Activated CD4-positive, alpha-beta T cell treated with anti-CD3 and anti-CD28 coated beads, Interleukin-2, amount 50 U/mL, for 16 hours (primary cell): ENCODE measurements at regions not wholly inside any gene's neighbourhood (a gene's known extent, or its start where the extent isn't known, plus 50 kb on each side); places are given as distances from the start of the nearest gene placed in this dataset.
A peak's percentile ranks its signal among the peaks of the same experiment; 100 is the strongest.

ENCODE experiments used
- DNase-seq: peaks from one replicate; pipeline ENCODE4 v3.0.0-alpha.2; 2020

- no peak for DNase-seq
Measured at GRCh38 chr4:71251261-71251660, 87.6 kb upstream of the SLC4A4 start.

DNA sequence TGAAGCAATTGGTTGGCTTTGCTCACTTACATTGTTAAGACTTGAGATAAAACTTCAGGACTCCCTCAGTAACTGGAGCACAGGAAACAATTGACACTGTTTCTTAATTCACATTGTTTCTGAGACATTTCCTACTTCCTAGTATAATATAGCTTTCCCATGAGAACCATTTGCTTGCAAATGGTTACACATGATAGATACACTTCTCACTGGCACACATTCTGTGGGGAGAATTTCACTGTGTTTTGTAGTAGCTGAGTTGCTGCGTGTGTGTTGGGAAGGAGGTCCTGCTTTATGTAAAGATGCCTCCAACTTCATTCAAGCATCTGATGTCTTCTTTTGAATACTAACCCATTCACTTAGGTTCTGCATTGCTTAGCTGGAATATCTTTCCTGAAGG is 85.3 kb upstream of the SLC4A4 start:
- no peak for DNase-seq

GRCh38 chr4:71254451-71255012 is 84.3 kb upstream of the SLC4A4 start:
- DNase-seq = no peak

- DNase-seq = no peak
Measured at GRCh38 chr4:71255976-71256375, 82.8 kb upstream of the SLC4A4 start.

DNA sequence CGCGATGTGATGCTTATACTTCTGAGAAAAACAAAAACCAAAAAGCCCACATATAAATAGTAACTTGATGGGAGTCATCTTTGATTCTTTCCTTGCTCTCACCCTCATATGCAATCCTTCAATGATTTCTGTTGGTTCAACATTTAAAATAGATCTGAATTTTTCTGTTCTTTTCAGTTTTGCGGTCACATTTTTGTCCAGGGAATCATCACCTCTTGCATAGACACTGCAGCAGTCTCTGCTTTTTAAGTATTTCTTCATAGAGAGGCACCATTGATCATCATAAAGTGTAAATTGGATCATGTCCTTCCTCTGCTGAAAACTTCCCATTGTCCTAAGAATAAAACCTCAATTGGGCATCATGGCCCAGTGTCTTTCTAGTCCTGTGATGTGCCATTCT is 81.1 kb upstream of the SLC4A4 start:
- no peak for DNase-seq

GRCh38 chr4:71258323-71258722 is 80.5 kb upstream of the SLC4A4 start:
- DNase-seq = no peak

DNA sequence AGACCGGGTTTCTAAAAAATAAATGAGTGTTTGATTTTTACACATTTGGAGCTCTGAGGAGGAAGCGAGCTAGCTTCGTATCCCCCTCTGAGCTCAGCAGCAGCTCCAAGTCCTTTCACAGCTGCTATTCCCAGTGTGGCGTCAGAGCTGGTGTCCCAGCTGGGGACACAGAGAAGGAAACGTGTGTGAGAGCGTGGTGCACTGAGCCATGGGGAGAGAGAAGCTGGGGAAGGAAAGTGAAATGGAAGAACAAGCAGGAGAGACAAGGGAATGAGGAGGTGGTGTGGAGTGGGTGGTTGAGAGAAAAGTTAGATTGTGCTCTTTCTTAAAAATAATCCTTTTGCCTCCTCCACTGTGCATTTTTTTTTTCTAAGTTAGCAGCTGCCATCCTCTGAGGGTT is 79.5 kb upstream of the SLC4A4 start:
- no peak for DNase-seq

DNA sequence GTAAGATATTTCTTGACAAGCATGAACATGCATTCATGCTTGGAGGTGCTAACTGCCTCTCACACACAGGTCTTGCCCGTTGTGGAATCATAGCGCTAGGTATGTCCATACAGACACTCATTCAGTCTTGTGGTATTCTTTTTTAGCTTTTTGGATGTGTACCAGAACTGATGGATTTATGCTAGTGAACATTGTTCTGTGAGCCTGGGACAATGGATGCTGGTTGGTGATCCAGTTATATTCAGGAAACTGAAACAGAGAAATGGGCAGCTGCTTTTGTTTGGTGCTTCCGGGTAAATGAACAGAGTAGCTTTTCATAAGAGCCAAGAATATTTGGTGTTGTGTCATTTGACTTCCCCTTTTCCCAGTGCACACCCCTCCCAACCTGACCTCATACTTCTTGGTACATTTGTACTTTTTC is 78.9 kb upstream of the SLC4A4 start:
- DNase-seq = no peak

DNA sequence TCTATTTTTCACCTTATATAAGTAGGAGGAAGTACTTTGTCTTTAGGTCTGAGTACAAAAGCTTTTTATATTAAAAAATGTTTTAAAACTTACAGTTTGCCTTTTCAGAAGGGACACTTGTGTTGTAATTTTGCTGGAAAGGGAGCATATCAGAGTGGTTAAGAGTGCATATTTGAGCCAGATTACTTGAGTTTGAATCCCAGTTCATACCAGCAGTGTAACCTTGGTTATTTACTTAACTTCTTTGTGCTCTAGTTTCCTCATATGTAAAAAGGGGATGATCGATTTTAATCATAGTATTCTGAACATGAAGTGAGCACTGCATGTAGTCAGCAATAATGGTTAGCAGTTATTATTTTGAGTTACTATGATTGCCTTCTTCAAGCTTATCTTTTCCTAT is 78.3 kb upstream of the SLC4A4 start:
- no peak for DNase-seq

GRCh38 chr4:71261001-71261400 is 77.8 kb upstream of the SLC4A4 start:
- DNase-seq = no peak

- no peak for DNase-seq
Measured at GRCh38 chr4:71261633-71262121, 77.1 kb upstream of the SLC4A4 start.

GRCh38 chr4:71262161-71262560 is 76.7 kb upstream of the SLC4A4 start:
- DNase-seq = no peak

DNA sequence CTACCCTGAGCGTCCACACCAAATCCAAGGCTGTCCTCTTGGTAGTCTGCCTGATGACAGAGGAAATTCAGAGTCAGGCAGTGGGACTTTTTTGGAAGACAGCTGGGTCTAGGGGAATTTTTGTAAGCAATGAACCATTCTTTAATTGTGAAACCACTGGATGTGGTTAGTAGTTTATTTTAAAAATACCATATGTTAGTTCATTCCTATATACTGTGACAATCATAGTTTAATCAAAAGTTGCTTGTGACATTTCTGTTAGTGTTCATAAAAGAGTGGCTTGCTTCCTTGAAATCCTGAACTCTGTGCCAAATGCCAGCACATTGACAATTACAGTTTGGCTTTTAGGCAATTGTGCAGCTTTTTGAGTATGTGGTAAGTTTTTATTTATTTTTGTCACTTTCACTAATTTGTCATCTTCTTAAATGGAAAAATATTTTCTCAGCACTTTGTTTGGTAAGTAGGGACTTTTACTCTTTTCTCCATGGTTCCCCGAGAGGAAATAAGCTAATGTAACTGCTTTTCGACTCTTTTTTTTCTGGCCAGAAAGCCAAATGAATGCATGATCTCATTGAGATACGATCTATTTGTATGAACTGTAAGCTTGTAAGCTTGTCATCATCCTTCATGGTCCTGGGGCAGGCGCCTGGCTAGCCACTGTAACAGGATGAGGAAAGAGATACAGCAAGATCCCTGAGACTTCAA is 72.6 kb upstream of the SLC4A4 start:
- DNase-seq = no peak

GRCh38 chr4:71267244-71267643 is 71.6 kb upstream of the SLC4A4 start:
- DNase-seq = no peak

DNA sequence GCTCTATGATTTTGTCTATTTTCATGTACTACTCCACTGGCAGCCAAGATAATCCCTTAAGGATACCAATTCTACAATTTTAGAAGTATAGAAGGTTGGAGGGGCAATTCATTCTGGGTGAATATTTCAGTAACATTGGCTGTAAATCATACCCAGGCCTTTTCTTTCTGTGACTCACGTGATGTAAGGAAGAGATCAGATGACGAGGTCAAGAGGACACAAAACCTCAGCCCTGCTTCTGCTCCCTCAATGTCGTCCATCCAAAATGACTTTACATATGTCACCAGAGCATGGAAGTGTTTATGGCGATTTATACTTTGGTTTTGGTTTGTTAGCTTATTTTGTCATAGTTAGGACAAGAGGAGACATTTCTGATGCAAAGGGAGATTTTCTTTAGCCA is 70.7 kb upstream of the SLC4A4 start:
- no peak for DNase-seq

DNA sequence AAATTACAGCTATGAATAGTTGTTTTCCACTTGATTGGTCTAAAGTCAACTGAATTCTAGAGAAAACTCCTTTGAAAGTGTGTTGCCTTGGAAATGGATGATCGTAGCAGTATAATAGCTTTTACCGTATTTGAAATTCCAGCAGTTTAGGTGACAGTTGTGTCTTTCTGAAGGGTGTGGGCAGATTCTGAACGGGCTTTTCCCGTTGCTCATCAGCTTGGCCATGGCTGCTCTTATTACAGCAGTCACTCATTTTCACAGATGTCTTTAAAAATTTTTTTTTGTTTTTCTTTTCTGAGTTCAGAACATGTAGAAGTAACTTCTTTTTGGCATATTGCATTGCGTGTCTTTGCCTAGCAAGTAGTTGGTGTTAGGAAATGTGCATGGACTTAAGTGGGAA is 69.6 kb upstream of the SLC4A4 start:
- DNase-seq = no peak

DNA sequence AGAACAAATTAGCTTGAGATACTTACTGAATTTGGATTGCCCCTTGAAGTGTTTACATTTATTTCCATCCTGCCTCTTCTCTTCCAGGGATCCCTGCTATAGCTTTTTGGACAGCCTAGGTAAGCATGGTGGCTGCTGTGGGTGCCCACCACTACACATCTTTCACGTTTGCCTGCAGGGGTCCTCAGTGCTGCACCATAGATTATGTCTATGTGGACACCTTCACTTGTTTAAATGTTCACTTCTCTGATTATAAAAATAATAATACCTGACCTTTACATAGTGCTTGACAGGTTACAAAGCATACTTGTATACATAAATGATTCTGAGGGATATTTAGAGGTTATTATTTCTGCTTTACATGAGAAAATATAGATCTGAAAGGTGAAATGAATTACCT is 67.9 kb upstream of the SLC4A4 start:
- DNase-seq = peak; percentile 10

DNA sequence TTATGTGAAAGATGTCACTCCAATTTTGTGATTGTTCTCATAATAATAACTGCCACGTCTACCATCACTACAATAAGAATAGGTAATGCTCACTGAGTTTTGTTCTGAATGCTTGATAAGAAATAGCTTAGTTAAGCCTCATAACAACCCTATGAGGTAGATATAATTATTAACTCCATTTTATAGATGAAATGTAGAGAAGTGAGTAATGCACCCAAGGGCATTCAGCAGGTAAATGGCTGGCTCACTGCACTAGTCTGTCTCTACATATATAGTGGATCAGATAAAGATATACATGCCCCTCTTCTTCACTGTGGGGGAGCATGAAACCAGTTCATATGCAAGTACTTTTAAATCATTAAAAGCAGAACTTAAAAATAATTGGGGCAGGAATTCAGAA is 65.8 kb upstream of the SLC4A4 start:
- DNase-seq = no peak

DNA sequence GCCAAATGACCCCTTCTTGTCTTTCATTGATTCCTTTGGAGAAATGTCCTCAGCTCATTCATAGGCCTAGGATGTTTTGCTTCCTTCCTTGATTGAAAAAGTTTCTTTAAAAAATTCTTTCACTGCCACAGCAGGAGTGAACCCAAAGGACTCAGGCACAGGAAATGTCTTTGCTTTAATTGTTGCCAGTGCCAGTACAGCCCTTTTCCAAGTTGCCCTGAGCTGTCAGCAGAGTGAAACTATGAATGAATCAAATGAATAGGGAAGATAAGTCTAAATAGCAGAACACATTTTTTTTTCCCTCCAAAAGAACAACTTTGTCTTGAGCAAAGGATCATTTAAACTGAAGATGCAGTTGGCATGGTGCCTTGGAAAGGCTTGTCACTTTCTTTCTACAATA is 63.8 kb upstream of the SLC4A4 start:
- no peak for DNase-seq

GRCh38 chr4:71275570-71275969 is 63.2 kb upstream of the SLC4A4 start:
- no peak for DNase-seq

DNA sequence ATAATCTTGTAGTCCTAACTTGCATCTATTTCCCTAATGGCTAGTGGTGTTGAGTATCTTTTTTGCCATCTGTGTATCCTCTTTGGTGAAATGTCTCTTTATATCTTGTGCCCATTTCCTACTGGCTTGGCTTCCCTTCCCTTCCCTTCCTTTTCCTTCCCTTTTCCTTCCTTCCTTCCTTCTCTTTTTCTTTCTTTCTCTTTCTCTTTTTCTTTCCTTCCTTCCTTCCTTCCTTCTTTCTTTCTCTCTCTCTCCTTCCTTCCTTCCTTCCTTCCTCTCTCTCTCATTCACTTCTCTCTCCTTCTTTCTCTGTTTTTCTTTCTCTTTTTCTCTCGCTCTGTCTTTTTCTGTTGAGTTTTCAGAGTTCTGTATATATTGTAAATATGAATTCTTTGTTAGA is 61.5 kb upstream of the SLC4A4 start:
- no peak for DNase-seq

DNA sequence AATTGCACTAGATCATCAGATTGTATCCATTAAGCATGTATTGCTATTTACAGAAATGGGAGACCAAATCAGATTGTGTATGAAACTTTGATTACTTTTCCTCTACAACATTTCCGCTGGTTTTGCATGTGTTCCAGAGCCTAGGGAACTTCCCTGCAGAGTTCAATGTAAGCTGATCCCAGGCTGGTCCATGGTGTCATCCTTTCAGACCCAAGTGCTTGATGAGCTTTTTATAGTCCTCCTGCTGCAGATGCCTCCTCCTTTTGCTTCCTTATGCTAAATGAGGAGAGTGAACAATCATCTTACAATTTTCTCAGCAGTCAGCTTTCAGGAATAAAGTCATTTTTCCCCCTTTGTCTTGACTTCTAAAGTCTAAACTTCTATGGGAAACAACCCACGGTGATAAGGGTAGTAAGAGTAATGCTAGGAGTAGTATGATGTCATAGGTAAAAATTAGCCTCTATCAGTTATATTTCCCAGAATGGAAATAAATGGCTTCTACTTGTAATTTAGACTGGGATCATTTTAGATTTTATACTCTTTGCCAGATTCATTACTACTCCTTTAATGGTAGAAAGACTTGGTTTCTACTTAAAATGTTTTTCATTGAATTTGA is 55.1 kb upstream of the SLC4A4 start:
- no peak for DNase-seq

GRCh38 chr4:71287305-71287704 is 51.5 kb upstream of the SLC4A4 start:
- DNase-seq = no peak

DNA sequence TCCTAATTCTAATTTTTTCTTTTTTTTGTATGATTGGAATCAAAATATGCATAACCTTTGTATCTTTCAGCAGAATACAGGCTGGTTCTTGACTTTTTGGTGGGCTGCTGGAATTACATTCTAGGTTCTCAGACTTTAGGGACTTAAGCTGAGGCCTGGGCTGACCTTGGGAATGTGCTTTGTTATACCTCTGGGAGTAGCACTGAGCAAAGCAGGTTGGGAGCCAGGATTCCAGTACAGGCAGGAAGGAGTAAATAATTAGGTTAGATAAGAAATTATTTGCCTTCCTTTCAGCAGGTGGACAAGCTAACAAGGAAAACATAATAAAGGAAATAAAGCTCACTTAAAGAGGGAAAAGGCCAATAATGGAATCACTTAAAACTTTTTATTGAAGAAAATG is 49.9 kb upstream of the SLC4A4 start:
- DNase-seq = no peak
